WTC11 (cell line): ENCODE measurements at regions not wholly inside any gene's neighbourhood (a gene's known extent, or its start where the extent isn't known, plus 50 kb on each side); places are given as distances from the start of the nearest gene placed in this dataset.

Experiments
- CREB1 ChIP-seq: sonication (generic); formaldehyde crosslinking; IDR thresholded peaks from 2 replicates; pipeline ENCODE4 v1.8.0; 2023; ENCODE audit warnings: mild to moderate bottlenecking, missing genetic modification reagents
- SOX15 ChIP-seq: fragments of 250-450 bp; sonication (Bioruptor Pico); IDR thresholded peaks from 2 replicates; pipeline ENCODE4 v1.9.0; 2021; ENCODE audit warnings: mild to moderate bottlenecking
- SP1 ChIP-seq: sonication (generic); formaldehyde crosslinking; conservative IDR thresholded peaks from 2 replicates; pipeline ENCODE4 v1.8.1; 2022; ENCODE audit warnings: missing genetic modification reagents
- TCF7 ChIP-seq: sonication (generic); formaldehyde crosslinking; IDR thresholded peaks from 2 replicates; pipeline ENCODE4 v1.8.0; 2022; ENCODE audit warnings: mild to moderate bottlenecking, low read depth, missing genetic modification reagents, moderate library complexity
- TF ChIP-seq, protein P1 (sequence below): fragments of 200-600 bp; IDR thresholded peaks from 2 replicates; pipeline ENCODE4 v1.8.0; 2022; ENCODE audit warnings: antibody characterized with exemption
- TF ChIP-seq, protein P2 (sequence below): sonication (generic); formaldehyde crosslinking; IDR thresholded peaks from 2 replicates; pipeline ENCODE4 v1.8.1; 2022; ENCODE audit warnings: low read depth, mild to moderate bottlenecking, moderate library complexity, missing genetic modification reagents, borderline replicate concordance
- TF ChIP-seq, protein P3 (sequence below): sonication (generic); formaldehyde crosslinking; IDR thresholded peaks from 2 replicates; pipeline ENCODE4 v1.8.1; 2023; ENCODE audit warnings: mild to moderate bottlenecking, missing genetic modification reagents
- TF ChIP-seq, protein P4 (sequence below): sonication (generic); formaldehyde crosslinking; IDR thresholded peaks from 2 replicates; pipeline ENCODE4 v1.8.1; 2023; ENCODE audit warnings: mild to moderate bottlenecking, missing genetic modification reagents, moderate library complexity
- TF ChIP-seq, protein P5 (sequence below): sonication (generic); formaldehyde crosslinking; IDR thresholded peaks from 2 replicates; pipeline ENCODE4 v1.8.0; 2023; ENCODE audit warnings: missing genetic modification reagents

DNA sequence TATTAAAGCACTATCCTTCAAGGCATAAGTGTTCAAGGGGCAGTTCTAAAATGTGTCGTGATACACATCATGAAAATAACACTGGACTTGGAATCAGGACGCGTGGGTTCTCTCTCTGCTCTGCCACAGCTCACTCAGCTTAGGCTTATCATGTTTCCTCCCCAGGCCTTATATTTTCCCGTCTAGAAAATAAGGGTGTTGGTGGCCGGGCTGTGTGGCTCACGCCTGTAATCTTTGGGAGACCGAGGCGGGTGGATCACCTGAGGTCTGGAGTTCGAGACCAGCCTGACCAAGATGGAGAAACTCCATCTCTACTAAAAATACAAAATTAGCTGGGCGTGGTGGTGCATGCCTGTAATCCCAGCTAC, 223.0 kb downstream of the OPA1 start:
- no peak for TF ChIP-seq SOX15 (CRISPR knock-in tag)
- TF ChIP-seq CREB1 (CRISPR knock-in tag): no peak
- TF ChIP-seq, protein P1, sequence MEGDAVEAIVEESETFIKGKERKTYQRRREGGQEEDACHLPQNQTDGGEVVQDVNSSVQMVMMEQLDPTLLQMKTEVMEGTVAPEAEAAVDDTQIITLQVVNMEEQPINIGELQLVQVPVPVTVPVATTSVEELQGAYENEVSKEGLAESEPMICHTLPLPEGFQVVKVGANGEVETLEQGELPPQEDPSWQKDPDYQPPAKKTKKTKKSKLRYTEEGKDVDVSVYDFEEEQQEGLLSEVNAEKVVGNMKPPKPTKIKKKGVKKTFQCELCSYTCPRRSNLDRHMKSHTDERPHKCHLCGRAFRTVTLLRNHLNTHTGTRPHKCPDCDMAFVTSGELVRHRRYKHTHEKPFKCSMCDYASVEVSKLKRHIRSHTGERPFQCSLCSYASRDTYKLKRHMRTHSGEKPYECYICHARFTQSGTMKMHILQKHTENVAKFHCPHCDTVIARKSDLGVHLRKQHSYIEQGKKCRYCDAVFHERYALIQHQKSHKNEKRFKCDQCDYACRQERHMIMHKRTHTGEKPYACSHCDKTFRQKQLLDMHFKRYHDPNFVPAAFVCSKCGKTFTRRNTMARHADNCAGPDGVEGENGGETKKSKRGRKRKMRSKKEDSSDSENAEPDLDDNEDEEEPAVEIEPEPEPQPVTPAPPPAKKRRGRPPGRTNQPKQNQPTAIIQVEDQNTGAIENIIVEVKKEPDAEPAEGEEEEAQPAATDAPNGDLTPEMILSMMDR: no peak
- no peak for TF ChIP-seq SP1 (CRISPR knock-in tag)
- TF ChIP-seq, protein P2, sequence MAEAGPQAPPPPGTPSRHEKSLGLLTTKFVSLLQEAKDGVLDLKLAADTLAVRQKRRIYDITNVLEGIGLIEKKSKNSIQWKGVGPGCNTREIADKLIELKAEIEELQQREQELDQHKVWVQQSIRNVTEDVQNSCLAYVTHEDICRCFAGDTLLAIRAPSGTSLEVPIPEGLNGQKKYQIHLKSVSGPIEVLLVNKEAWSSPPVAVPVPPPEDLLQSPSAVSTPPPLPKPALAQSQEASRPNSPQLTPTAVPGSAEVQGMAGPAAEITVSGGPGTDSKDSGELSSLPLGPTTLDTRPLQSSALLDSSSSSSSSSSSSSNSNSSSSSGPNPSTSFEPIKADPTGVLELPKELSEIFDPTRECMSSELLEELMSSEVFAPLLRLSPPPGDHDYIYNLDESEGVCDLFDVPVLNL (CRISPR knock-in tag): no peak
- TF ChIP-seq, protein P3, sequence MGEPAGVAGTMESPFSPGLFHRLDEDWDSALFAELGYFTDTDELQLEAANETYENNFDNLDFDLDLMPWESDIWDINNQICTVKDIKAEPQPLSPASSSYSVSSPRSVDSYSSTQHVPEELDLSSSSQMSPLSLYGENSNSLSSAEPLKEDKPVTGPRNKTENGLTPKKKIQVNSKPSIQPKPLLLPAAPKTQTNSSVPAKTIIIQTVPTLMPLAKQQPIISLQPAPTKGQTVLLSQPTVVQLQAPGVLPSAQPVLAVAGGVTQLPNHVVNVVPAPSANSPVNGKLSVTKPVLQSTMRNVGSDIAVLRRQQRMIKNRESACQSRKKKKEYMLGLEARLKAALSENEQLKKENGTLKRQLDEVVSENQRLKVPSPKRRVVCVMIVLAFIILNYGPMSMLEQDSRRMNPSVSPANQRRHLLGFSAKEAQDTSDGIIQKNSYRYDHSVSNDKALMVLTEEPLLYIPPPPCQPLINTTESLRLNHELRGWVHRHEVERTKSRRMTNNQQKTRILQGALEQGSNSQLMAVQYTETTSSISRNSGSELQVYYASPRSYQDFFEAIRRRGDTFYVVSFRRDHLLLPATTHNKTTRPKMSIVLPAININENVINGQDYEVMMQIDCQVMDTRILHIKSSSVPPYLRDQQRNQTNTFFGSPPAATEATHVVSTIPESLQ (CRISPR knock-in tag): no peak
- TF ChIP-seq, protein P4, sequence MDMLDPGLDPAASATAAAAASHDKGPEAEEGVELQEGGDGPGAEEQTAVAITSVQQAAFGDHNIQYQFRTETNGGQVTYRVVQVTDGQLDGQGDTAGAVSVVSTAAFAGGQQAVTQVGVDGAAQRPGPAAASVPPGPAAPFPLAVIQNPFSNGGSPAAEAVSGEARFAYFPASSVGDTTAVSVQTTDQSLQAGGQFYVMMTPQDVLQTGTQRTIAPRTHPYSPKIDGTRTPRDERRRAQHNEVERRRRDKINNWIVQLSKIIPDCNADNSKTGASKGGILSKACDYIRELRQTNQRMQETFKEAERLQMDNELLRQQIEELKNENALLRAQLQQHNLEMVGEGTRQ: no peak
- TF ChIP-seq, protein P5, sequence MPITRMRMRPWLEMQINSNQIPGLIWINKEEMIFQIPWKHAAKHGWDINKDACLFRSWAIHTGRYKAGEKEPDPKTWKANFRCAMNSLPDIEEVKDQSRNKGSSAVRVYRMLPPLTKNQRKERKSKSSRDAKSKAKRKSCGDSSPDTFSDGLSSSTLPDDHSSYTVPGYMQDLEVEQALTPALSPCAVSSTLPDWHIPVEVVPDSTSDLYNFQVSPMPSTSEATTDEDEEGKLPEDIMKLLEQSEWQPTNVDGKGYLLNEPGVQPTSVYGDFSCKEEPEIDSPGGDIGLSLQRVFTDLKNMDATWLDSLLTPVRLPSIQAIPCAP (CRISPR knock-in tag): no peak
- no peak for TF ChIP-seq TCF7 (CRISPR knock-in tag)
